Amniotic stem cell (primary cell): ENCODE measurements at regions not wholly inside any gene's neighbourhood (a gene's known extent, or its start where the extent isn't known, plus 50 kb on each side); places are given as distances from the start of the nearest gene placed in this dataset.

Experiments
- DNase-seq: peaks from one replicate; lab custom pipeline; 2025; lab: John Stamatoyannopoulos, UW

DNA sequence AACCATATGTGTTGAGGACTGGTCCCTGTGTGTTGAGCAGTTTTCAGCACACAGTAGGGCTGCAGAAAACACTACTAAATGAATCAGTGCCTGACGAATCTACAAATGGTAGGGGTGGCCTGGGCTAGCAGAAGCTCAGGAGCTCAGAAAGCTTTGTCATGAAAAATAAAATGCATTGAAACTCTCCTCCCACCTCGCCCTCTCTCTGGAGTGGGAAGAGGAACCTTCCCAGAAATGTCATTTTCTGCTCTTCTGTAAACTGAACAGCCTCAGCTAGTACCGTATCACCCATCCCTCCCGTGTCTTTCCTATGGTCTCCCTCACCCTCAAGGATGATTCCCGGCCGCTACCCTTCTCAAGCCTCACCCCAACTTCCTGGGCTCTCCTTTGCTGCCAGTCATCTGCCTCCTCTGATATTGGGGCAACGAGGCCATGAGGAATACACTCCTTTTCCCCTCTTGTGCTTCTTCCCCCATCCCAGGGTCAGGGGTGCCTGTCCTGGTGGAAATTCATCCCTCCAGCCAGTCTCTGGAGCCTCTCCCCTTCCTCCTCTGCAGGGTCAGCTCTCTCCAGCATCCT, 734.5 kb downstream of the PTPRU start:
- no peak for DNase-seq

DNA sequence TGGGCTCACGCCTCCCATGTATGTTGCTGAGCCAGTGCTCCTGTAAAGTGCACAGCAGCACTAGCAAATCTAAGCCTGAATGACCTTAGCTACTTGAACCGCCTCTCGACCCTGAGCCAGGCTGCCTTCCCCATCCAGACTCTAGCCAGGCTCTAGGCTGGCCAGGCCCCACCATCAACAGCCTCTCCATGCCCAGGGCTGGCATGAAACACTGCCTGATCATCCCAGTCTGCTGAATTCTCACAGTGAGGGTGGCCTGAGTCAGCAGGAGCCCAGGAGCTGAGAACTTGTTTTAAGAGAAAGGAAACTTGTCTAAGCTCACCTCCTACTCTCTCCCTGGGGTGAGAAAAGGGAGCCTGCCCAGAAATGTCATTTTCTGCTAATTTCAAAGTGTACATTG, 733.3 kb downstream of the PTPRU start:
- no peak for DNase-seq

GRCh38 chr1:29967261-29967660, 730.9 kb downstream of the PTPRU start:
- no peak for DNase-seq

DNA sequence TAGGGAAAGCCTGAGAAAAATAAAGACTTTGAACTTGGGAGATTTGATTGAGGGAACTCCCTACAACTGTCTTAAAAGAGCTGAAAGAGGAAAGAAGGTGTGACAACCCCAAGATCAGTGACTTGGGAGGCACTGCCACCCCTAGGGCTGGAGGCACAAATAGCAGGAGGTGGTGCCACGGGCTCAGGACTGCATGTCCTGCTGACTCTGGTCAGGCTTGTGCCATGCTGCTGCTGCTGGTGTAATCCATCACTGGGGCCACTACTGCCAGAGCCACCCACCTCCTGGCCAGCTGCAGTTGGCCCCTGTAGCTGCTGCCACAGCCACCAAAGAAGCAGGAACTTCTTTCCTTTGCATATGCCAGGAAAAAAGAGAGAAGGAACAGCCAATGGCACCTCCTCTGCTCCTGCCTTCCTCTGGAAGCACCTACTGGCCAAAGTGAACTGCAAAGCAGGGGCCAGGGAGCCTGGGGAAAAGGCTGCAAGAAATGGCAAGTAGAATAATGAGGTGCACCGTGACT, 730.3 kb downstream of the PTPRU start:
- no peak for DNase-seq

GRCh38 chr1:29964718-29965533, 728.6 kb downstream of the PTPRU start:
- no peak for DNase-seq

DNA sequence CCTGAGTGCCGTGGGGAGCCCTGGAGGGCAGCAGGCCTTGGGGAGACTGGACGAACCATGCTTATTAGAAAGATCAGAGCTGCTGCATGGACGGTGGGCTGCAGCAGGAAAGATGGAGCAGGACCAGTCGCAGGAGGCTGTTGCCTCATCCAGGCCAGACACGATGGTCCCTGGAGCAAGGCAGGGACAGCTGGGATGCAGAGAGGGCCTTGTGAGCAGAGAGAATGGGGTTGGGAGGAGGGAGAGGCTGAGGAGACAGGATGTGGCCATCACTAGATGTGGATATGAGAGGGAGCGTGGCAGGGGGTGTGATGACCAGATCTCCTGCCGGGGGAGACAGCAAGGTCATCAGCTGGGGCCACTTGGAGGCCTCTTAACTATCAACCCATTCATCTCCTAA, 727.6 kb downstream of the PTPRU start:
- no peak for DNase-seq

DNA sequence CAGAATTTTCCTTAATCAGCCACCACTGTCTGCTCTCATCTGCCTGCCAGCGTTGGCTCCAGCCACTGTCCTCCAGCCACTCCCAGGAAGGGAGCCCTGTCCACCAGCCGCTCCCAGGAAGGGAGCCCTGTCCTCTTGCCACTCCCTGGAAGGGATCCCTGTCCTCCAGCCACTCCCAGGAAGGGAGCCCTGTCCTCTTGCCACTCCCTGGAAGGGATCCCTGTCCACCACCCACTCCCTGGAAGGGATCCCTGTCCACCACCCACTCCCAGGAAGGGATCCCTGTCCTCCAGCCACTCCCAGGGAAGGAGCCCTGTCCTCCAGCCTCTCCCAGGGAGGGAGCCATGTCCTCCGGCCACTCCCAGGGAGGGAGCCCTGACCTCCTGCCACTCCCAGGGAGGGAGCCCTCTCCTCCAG, 726.5 kb downstream of the PTPRU start:
- no peak for DNase-seq

DNA sequence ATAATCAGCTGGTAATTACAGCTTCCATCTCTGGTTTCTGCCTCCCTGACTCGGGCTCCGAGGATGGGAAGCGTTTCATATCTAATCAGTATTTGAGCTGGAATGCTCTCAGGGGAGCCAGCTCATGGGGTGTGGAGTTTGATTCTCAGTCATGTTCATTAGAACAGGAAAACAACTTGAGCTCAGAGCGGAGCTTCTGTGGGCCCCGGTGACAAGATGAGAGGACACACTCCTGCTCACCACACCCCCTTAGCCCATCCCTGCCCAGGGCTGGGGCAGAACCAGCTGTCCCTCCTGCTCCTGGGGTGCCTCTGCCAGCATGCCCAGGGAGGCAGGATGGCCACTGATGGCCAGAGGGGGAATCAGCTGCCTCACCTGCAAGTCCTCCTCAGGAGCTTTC, 726.0 kb downstream of the PTPRU start:
- DNase-seq: no peak

DNA sequence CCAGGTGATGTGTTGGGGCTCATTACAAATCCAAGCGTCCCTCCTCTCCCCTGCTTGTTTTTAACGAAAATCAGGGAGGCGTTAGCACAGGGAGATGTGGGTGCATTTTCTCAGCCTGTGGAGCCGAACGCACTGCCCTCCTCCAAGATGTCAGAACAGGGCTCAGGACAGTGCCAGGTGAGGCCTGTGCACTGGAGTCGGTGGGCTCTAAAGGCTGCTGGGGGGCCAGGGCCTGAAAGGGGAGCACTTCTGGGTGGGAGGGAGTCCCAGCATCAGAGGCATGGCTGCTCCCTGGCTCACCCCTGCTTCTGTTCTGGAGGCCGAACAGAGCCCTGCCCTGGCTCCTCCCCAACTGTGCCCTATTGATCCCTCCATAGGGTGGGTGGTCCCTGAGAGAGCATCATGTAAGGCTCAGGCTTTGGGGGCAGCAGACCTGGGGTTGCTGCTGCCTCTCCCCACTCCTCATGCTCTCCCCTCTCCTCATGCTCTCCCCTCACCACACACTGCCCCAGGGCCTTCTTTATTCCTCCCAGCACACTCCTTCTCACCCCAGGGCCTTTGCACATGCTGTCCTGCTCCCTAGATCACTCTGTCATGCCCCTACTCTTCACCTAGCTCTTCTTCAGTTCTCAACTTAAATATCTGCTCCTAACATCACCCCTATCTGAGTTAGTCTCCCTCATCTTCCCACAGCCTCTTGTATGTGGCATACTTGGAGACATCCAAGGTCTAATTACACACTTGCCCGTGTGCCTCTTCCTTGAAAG, 725.2 kb downstream of the PTPRU start:
- no peak for DNase-seq

DNA sequence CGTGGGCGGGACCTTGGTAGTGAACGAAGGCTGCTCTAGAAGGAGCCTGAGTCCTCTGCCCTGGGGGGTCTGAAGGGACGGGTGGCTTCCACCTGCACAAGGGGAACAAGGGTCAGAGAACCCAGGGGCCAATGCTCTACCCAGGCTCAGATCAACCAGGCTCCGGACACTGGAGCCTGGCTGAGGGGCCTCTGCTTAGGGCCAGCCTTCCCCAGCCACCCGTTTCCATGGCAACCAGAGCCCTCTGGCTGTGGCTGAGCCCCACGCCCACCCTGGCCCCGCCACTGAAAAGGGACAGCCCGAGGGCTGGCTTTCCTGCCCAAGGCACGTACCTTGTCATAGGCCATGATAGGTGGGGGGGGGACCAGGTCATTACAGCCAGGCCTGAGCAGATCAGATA, 724.6 kb downstream of the PTPRU start:
- DNase-seq: no peak

GRCh38 chr1:29960156-29960755, 723.9 kb downstream of the PTPRU start:
- DNase-seq: no peak

GRCh38 chr1:29959356-29959755, 723.0 kb downstream of the PTPRU start:
- no peak for DNase-seq

GRCh38 chr1:29958271-29958670, 721.9 kb downstream of the PTPRU start:
- DNase-seq: no peak

- no peak for DNase-seq
These were observed 720.2 kb downstream of the PTPRU start for GRCh38 chr1:29956349-29957030.

GRCh38 chr1:29954591-29954990, 718.3 kb downstream of the PTPRU start:
- no peak for DNase-seq

GRCh38 chr1:29953961-29954360, 717.6 kb downstream of the PTPRU start:
- DNase-seq: no peak

DNA sequence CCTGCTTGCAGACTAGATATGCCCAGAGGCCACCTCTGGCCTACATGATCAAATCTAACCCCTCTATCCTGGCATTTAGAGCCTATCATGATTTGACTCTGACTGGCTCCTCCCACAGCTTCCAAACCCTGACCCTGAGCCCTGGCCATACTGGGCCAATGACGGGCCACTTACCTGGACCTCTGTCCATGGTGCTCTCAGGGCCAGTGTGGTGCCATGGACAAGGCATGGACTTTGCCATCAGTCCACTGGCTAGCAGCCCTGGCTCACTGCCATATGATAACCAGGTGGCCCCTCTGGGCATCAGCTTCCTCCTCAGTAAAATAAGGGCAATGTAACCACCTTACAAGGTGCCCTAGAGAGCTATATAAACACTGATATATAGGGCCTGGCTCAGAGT, 713.4 kb downstream of the PTPRU start:
- no peak for DNase-seq

GRCh38 chr1:29948581-29948980, 712.3 kb downstream of the PTPRU start:
- DNase-seq: no peak

- DNase-seq: no peak
These were observed 709.7 kb downstream of the PTPRU start for GRCh38 chr1:29946057-29946456.

- DNase-seq: no peak
These were observed 709.1 kb downstream of the PTPRU start for GRCh38 chr1:29945426-29945825.

DNA sequence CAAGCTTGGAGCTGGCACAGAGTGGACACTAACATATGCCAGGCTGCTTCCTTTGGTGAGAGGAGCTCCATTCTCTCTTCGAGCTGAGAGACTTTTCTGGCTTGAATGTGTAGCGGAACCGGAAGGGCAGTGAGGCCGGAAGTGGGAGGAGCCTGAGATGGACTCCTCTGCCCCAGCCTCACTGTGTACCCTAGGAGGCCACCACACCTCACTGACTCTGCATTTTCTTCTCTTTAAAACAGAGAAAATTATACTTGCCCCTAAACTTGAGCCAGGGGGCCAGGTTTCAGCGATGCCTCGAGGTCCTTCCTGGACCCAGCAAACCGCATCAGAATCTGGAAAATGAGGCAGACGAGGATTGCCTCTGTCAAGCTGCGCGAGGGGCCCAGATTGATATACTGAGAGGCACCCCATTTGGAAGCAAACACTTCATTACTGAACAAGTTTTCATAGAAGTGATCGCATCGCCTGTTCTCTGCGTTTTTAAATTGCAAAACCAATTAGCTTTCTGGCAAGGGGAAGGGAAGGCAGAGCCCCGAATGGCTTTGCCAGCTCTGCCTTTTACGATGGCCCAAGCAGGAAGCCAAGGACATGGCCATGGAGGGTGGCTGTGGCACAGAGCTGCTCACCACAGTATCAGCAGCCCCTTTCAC, 708.1 kb downstream of the PTPRU start:
- no peak for DNase-seq
